GM12878 (cell line): ENCODE measurements at regions not wholly inside any gene's neighbourhood (a gene's known extent, or its start where the extent isn't known, plus 50 kb on each side); places are given as distances from the start of the nearest gene placed in this dataset.

Experiments
- ATAC-seq: fragments of 200-7000 bp; cut with Tn5 transposase; 3 replicates; pipeline ENCODE4 v1.9.1; 2020; ENCODE audit warnings: mild to moderate bottlenecking, moderate library complexity
- BruUV-seq: library from RNA; stranded (reverse); fragments of 400-500 nt; replicated peaks from 2 replicates; lab custom pipeline; 2021; lab: Mats Ljungman, UMichigan
- CTCF ChIA-PET: fragments of 300-600 bp; sonication (Branson Sonifier 250); formaldehyde crosslinking; extraction: SDS; loops from one replicate; lab custom pipeline; 2021; ENCODE audit warnings: inconsistent platforms; lab: Yijun Ruan, JAX
- POLR2A ChIA-PET: fragments of 350-600 bp; formaldehyde crosslinking; extraction: SDS; loops from one replicate; lab custom pipeline; 2021; ENCODE audit warnings: inconsistent platforms; lab: Charles Lee
- RAD21 ChIA-PET: fragments of 300-600 bp; sonication (Branson Sonifier 250); formaldehyde crosslinking; loops from one replicate; lab custom pipeline; 2023; ENCODE audit warnings: antibody characterized with exemption; ENCODE audit not compliant: unreplicated experiment; lab: Charles Lee
- SMC1A ChIA-PET: fragments of 300-600 bp; sonication (Branson Sonifier 250); formaldehyde crosslinking; loops from one replicate; lab custom pipeline; 2023; ENCODE audit not compliant: unreplicated experiment, uncharacterized antibody; lab: Charles Lee
- DNase-seq: peaks from one replicate; pipeline ENCODE4 v3.0.0-alpha.2; 2011; ENCODE audit warnings: low read depth, low spot score
- FAIRE-seq: peaks from 3 replicates; lab custom pipeline; 2011; peaks lifted over from hg19 to GRCh38; lab: Jason Lieb, UNC
- H2AFZ ChIP-seq: 2 replicates; pipeline ENCODE4 v1.6.0; 2011; ENCODE audit warnings: low read depth, low read length, control low read depth; ENCODE audit not compliant: control insufficient read depth
- H3K27ac ChIP-seq: 2 replicates; pipeline ENCODE4 v1.5.1; 2011; ENCODE audit warnings: control low read depth; ENCODE audit not compliant: control insufficient read depth, insufficient read depth
- H3K27me3 ChIP-seq, 2 experiments: replicated peaks in 1 of 2; 2 replicates each; pipeline versions ENCODE4 v1.6.0 to v1.6.1; 2011; ENCODE audit warnings: low read length in 1 of 2; ENCODE audit not compliant: control insufficient read depth in 2 of 2, insufficient read depth in 2 of 2
- H3K36me3 ChIP-seq, 2 experiments: 2 replicates each; pipeline ENCODE4 v1.5.1; 2011; ENCODE audit warnings: low read length in 1 of 2; ENCODE audit not compliant: control insufficient read depth in 2 of 2, insufficient read depth in 2 of 2
- H3K4me1 ChIP-seq: 2 replicates; pipeline ENCODE4 v1.6.1; 2011; ENCODE audit warnings: mild to moderate bottlenecking, low read length, moderate library complexity, mixed read lengths; ENCODE audit not compliant: control insufficient read depth, insufficient read depth
- H3K4me2 ChIP-seq: 2 replicates; pipeline ENCODE4 v1.6.0; 2011; ENCODE audit warnings: control low read depth; ENCODE audit not compliant: control insufficient read depth, insufficient read depth
- H3K4me3 ChIP-seq: fragments of 200-600 bp; sonication (generic); 2 replicates; pipeline ENCODE4 v1.5.1; 2016
- H3K79me2 ChIP-seq: 2 replicates; pipeline ENCODE4 v1.6.0; 2011; ENCODE audit warnings: low read length; ENCODE audit not compliant: control insufficient read depth, insufficient read depth
- H3K9ac ChIP-seq: 2 replicates; pipeline ENCODE4 v1.8.0; 2011; ENCODE audit warnings: low read length, control low read depth, mixed read lengths; ENCODE audit not compliant: control insufficient read depth, insufficient read depth
- H3K9me3 ChIP-seq: replicated peaks from 3 replicates; pipeline ENCODE4 v1.5.1; 2011; ENCODE audit warnings: mild to moderate bottlenecking, low read length; ENCODE audit not compliant: control insufficient read depth, insufficient read depth
- H4K20me1 ChIP-seq: 2 replicates; pipeline ENCODE4 v1.6.0; 2011; ENCODE audit not compliant: control insufficient read depth, insufficient read depth
- ASH2L ChIP-seq: fragments of 300-600, 200-600 bp; sonication (generic); IDR thresholded peaks from 2 replicates; pipeline ENCODE4 v1.6.1; 2017; ENCODE audit warnings: low read depth, mild to moderate bottlenecking, borderline replicate concordance
- CBX3 ChIP-seq: fragments of 200-600 bp; sonication (generic); IDR thresholded peaks from 2 replicates; pipeline ENCODE4 v1.6.1; 2016; ENCODE audit warnings: low read depth, borderline replicate concordance
- GABPA ChIP-seq: IDR thresholded peaks from 2 replicates; pipeline ENCODE4 v1.6.1; 2014; ENCODE audit warnings: antibody characterized with exemption, low read depth, mild to moderate bottlenecking, inconsistent platforms
- NFYA ChIP-seq: IDR thresholded peaks from 2 replicates; pipeline ENCODE4 v1.6.1; 2011; ENCODE audit warnings: low read depth, mild to moderate bottlenecking, low read length, improper control_type of control experiment, borderline replicate concordance
- SREBF1 ChIP-seq: IDR thresholded peaks from 2 replicates; pipeline ENCODE4 v1.6.1; 2012; ENCODE audit warnings: mild to moderate bottlenecking, low read length
- SREBF2 ChIP-seq: IDR thresholded peaks from 2 replicates; pipeline ENCODE4 v1.6.1; 2012; ENCODE audit warnings: mild to moderate bottlenecking, low read length
- STAT1 ChIP-seq: fragments of 450-650 bp; conservative IDR thresholded peaks from 2 replicates; pipeline ENCODE4 v1.6.1; 2014; ENCODE audit warnings: antibody characterized with exemption, mild to moderate bottlenecking
- ZSCAN29 ChIP-seq: fragments of 450-650 bp; IDR thresholded peaks from 2 replicates; pipeline ENCODE4 v1.6.1; 2017; ENCODE audit warnings: mild to moderate bottlenecking, moderate library complexity
- WGBS: methylation state at CpG from one replicate; pipeline ENCODE4 v1.1.6; 2016; ENCODE audit warnings: low lambda C conversion rate; ENCODE audit not compliant: insufficient replicate concordance, insufficient coverage; ENCODE audit errors: missing lambda C conversion rate; 5-methylcytosine and 5-hydroxymethylcytosine counted together
- in situ Hi-C: fragments of 300-500 bp; cut with MboI; formaldehyde crosslinking; loops from 9 replicates; pipeline ENCODE4 v1.14.3; 2018; ENCODE audit warnings: mixed read lengths
- intact Hi-C: fragments of 100-400 bp; cut with micrococcal nuclease; formaldehyde crosslinking; loops from one replicate; pipeline ENCODE4 v1.14.2; 2022; ENCODE audit not compliant: unreplicated experiment
- TF ChIP-seq, protein P1 (sequence below): IDR thresholded peaks from 2 replicates; pipeline ENCODE4 v1.6.1; 2011; ENCODE audit warnings: mild to moderate bottlenecking, low read depth, low read length, moderate library complexity; ENCODE audit not compliant: insufficient replicate concordance

DNA sequence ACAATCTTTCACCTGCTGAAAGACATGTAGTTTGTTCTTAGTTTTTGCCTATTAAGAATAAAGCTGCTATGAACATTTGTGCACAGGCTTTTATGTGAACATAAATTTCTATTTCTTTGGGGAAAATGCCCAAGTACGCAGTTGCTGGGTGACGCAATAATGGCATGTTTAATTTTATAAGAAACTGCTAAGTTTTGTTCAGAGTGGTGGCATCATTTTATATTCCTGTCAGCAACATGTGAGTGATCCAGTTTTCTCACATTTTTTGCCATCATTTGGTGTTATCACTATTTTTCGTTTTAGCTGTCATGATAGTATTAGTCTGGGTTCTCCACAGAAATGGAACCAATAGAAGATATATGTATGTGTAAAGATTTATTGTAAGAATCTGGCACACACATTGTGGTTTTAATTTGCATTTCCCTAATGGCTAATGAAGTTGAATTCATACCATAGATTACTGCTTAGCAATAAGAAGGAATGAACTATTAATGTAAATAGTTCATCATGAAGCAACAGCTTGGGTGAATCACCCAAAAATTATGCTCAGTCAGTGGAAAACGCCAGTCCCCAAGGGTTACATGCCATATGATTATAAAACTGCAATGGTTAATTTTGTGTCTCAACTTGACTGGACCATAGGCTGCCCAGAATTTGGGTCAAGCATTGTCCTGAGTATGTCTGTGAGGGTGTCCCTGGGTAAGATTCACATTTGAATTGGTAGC is 358.6 kb downstream of the MSX2 start:
- Histone ChIP-seq H3K36me3 (no peaks in the 10 kb centered on the region), H3K4me1 (no peaks in the 10 kb centered on the region), H3K27me3 (no peaks in the 10 kb centered on the region), H3K9ac (no peak overlapping the region), H3K79me2 (no peaks in the 10 kb centered on the region), H3K9me3 (no peaks in the 10 kb centered on the region), H3K4me2 (no peak overlapping the region), H4K20me1 (no peaks in the 10 kb centered on the region), H3K27ac (no peak overlapping the region), H2AFZ (no peak overlapping the region), H3K4me3 (no peak overlapping the region)
- ChIA-PET POLR2A (no interaction called here), SMC1A (no interaction called here), RAD21 (no interaction called here), CTCF (no interaction called here)
- ATAC-seq (no peak), DNase-seq (no peak), FAIRE-seq (no peak)
- BruUV-seq = no TSS peak
- intact Hi-C loops (no loop called here), in situ Hi-C loops (no loop called here)
- TF ChIP-seq NFYA = no peak
- TF ChIP-seq, protein P1, sequence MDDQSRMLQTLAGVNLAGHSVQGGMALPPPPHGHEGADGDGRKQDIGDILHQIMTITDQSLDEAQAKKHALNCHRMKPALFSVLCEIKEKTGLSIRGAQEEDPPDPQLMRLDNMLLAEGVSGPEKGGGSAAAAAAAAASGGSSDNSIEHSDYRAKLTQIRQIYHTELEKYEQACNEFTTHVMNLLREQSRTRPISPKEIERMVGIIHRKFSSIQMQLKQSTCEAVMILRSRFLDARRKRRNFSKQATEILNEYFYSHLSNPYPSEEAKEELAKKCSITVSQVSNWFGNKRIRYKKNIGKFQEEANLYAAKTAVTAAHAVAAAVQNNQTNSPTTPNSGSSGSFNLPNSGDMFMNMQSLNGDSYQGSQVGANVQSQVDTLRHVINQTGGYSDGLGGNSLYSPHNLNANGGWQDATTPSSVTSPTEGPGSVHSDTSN = no peak
- no peak for TF ChIP-seq ZSCAN29
- WGBS = 40% methylated on average over 4 of the region's 4 CpGs

DNA sequence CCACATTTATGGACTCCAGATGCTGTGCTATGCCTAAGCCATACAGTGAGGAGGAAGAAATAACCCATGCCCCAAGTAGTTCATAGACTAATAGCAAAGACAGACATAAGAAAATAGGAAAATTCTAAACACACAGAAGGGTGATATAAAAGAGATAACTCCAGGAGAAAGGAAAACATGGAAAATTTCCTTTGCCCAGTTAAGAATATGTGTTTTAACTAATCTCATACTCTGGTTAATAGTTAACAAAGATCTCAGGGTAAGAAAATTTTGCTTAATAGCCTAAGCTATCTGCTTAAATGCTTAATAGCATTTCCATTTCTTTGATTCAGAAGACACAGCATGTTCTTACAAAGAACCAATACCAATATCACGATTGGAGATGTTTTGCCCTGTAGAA is 358.0 kb downstream of the MSX2 start:
- no peak for ATAC-seq
- BruUV-seq = no TSS peak
- SMC1A ChIA-PET = no interaction called here
- H3K27ac ChIP-seq = no peak overlapping the region
- H3K79me2 ChIP-seq = no peaks in the 10 kb centered on the region
- H3K4me1 ChIP-seq = no peaks in the 10 kb centered on the region
- RAD21 ChIA-PET = no interaction called here
- WGBS = 0% methylated on average over 1 of the region's 1 CpG
- no peak for FAIRE-seq
- no peaks in the 10 kb centered on the region for H3K9me3 ChIP-seq
- no peak for DNase-seq
- H3K27me3 ChIP-seq = no peaks in the 10 kb centered on the region
- no peaks in the 10 kb centered on the region for H3K36me3 ChIP-seq
- no peak overlapping the region for H3K4me2 ChIP-seq
- in situ Hi-C loops = no loop called here
- no peaks in the 10 kb centered on the region for H4K20me1 ChIP-seq
- TF ChIP-seq GABPA = no peak
- no peak for TF ChIP-seq SREBF1
- TF ChIP-seq CBX3 = no peak
- no peak for TF ChIP-seq ASH2L
- no peak for TF ChIP-seq STAT1
- no peak for TF ChIP-seq SREBF2
- CTCF ChIA-PET = no interaction called here
- intact Hi-C loops = no loop called here
- POLR2A ChIA-PET = no interaction called here
- H3K9ac ChIP-seq = no peak overlapping the region
- no peak overlapping the region for H2AFZ ChIP-seq
- H3K4me3 ChIP-seq = no peak overlapping the region
